ENCODE measurements at regions not wholly inside any gene's neighbourhood (a gene's known extent, or its start where the extent isn't known, plus 50 kb on each side); places are given as distances from the start of the nearest gene placed in this dataset.

GRCh38 chr11:100612766-100613165 lies 74.3 kb upstream of the ARHGAP42 start:
- no peak for TF ChIP-seq POLR2A (IDR thresholded peaks at IDR 0.05; ENCODE audit: insufficient read depth in 1 of 2, low read depth in 2 of 2, low read length in 2 of 2)
- TF ChIP-seq CHD4 (IDR thresholded peaks at IDR 0.05; ENCODE audit: borderline replicate concordance, low read length) = no peak
